ENCODE measurements at regions not wholly inside any gene's neighbourhood (a gene's known extent, or its start where the extent isn't known, plus 50 kb on each side); places are given as distances from the start of the nearest gene placed in this dataset.

DNA sequence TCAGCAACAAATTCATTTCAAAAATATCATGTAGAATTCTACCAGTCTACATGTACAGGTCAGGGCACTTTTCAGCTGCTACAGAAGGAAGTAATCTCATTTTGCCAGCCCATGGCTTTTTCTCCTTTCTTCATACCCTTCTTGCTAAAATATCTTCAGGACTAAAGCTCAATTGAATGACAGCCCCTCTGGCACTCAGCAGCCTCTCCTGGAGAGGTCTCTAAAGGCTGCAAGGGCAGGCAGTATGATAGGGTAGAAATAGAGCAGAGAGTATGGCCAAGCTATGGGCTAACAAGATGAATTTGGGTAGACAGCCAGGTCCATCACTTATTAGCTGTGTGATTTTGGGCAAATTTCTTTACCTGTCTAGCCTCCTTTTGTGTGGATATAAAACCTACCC, 224.6 kb upstream of the RPL34 start:
- Histone ChIP-seq H3K4me3 (no peak overlapping the region), H3K36me3 (no peaks in the 10 kb centered on the region), H3K4me1 (replicated peaks) (no peaks in the 10 kb centered on the region), H3K9me3 (no peaks in the 10 kb centered on the region), H3K27ac (no peak overlapping the region), H3K27me3 (replicated peaks; ENCODE audit: insufficient read depth) (no peaks in the 10 kb centered on the region)
- DNase-seq (ENCODE audit: low spot score), result no peak
- intact Hi-C loops (cut with DNase I), result no loop called here
- TF ChIP-seq POLR2AphosphoS5 (IDR thresholded peaks at IDR 0.05), result no peak
- TF ChIP-seq, protein P1, sequence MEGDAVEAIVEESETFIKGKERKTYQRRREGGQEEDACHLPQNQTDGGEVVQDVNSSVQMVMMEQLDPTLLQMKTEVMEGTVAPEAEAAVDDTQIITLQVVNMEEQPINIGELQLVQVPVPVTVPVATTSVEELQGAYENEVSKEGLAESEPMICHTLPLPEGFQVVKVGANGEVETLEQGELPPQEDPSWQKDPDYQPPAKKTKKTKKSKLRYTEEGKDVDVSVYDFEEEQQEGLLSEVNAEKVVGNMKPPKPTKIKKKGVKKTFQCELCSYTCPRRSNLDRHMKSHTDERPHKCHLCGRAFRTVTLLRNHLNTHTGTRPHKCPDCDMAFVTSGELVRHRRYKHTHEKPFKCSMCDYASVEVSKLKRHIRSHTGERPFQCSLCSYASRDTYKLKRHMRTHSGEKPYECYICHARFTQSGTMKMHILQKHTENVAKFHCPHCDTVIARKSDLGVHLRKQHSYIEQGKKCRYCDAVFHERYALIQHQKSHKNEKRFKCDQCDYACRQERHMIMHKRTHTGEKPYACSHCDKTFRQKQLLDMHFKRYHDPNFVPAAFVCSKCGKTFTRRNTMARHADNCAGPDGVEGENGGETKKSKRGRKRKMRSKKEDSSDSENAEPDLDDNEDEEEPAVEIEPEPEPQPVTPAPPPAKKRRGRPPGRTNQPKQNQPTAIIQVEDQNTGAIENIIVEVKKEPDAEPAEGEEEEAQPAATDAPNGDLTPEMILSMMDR (IDR thresholded peaks at IDR 0.05), result no peak
- no peak for TF ChIP-seq POLR2A (IDR thresholded peaks at IDR 0.05)

DNA sequence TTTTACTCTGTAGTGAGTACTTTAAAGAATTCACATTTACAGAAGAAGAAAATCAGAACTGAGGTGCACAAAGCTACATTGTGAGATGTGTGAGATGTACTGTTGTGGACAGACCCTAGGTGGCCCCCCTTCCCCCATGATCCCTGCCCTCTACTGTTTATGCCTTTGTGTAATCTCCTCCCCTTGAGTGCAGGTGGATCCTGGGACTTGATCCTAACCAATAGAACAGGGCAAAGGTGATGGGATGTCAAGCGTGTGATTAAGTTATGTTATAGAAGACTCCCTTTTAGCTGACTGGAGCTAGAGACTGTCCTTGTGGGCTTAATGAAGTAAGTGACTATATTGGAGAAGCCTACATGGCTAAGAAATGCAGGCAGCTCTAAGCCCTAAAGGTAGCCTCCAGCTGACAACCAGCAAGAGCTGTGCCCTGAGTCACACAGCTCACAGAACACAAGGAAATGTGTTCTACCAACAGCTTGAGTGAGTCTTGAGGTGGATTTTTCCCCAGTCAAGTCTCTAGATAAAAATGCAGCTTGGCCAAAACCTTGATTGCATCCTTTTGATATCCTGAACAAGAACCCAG, 225.2 kb upstream of the LEF1 start:
- WGBS, result 92% methylated on average over 1 of the region's 1 CpG

DNA sequence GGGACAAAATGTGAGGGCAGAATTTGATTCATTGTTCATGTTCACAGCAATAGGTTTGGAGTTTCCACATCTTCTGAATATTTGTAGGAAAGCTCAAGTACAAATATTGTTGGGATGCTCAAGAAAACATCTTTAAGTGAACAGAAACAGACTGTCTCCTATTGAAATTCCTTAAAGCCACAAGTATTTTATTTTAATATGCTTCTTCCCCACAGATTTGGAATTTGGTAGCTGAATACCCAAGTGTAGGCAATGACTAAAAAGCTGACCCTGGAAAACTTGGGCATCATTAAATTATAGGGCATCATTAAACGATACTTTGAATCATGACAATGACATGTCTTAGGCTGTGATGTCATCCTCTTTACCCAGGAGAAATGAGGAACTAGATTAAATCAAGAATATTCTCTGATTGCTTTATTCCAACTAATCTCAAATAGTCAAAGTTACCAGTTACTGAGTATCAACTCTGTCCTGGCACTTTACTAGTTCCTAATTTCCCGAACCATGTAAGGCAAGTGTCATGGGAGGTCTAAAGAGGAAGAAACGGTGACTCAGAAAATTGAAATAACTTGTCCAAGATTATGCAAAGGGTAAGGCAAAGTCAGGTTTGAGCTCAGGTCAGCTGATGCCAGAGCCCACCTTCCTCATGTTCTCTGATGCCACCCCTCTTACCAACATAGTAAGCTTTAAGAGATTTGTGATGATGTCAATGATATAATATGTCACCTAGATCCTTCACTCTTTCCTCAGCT, 223.1 kb upstream of the LEF1 start:
- Histone ChIP-seq H3K4me3 (no peak overlapping the region), H3K4me1 (replicated peaks) (no peaks in the 10 kb centered on the region), H3K36me3 (no peaks in the 10 kb centered on the region), H3K27ac (no peak overlapping the region), H3K9me3 (no peaks in the 10 kb centered on the region), H3K27me3 (replicated peaks; ENCODE audit: insufficient read depth) (no peaks in the 10 kb centered on the region)
- WGBS, result 90% methylated on average over 3 of the region's 3 CpGs
- TF ChIP-seq, protein P1 (IDR thresholded peaks at IDR 0.05), result no peak
- TF ChIP-seq POLR2A (IDR thresholded peaks at IDR 0.05), result no peak
- DNase-seq (ENCODE audit: low spot score), result no peak
- intact Hi-C loops (cut with DNase I), result no loop called here

More for the DNA sequence above, 225.2 kb upstream of the LEF1 start:
- Histone ChIP-seq H3K27me3 (replicated peaks; ENCODE audit: insufficient read depth) (no peaks in the 10 kb centered on the region), H3K36me3 (no peaks in the 10 kb centered on the region), H3K4me1 (replicated peaks) (no peaks in the 10 kb centered on the region), H3K27ac (no peak overlapping the region), H3K4me3 (no peak overlapping the region), H3K9me3 (no peaks in the 10 kb centered on the region)
- TF ChIP-seq POLR2A (IDR thresholded peaks at IDR 0.05) (no peak), POLR2AphosphoS5 (IDR thresholded peaks at IDR 0.05) (no peak)
- TF ChIP-seq, protein P1 (IDR thresholded peaks at IDR 0.05), result no peak
- DNase-seq (ENCODE audit: low spot score), result no peak
- intact Hi-C loops (cut with DNase I), result no loop called here

DNA sequence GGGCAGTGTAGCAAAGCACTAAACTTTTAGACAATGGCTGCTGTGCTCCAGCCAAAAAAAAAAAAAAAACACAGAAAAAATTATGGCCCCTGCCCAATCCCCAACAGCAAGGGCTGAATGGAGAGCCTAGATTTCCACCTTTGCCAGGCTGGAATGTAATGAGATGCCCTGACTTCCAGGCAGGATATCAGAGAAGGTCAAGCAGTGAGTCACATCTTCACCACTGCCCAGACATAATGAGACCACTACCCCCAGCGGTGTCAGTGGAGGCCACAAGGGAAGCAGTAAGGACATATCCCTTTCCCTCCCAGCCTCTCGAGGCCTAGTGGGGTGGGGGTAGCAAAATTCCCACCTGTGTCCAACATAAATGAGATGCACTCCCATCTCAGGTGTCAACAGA, 216.3 kb upstream of the LEF1 start:
- no peaks in the 10 kb centered on the region for H3K36me3 ChIP-seq
- H3K27ac ChIP-seq, result no peak overlapping the region
- H3K4me3 ChIP-seq, result no peak overlapping the region
- H3K9me3 ChIP-seq, result no peaks in the 10 kb centered on the region
- no peaks in the 10 kb centered on the region for H3K4me1 ChIP-seq (replicated peaks)
- no peak for DNase-seq (ENCODE audit: low spot score)
- 91% methylated on average over 2 of the region's 2 CpGs for WGBS
- intact Hi-C loops (cut with DNase I), result no loop called here
- no peaks in the 10 kb centered on the region for H3K27me3 ChIP-seq (replicated peaks; ENCODE audit: insufficient read depth)
- TF ChIP-seq POLR2AphosphoS5 (IDR thresholded peaks at IDR 0.05), result no peak
- TF ChIP-seq POLR2A (IDR thresholded peaks at IDR 0.05), result no peak
- TF ChIP-seq, protein P1 (IDR thresholded peaks at IDR 0.05), result no peak

DNA sequence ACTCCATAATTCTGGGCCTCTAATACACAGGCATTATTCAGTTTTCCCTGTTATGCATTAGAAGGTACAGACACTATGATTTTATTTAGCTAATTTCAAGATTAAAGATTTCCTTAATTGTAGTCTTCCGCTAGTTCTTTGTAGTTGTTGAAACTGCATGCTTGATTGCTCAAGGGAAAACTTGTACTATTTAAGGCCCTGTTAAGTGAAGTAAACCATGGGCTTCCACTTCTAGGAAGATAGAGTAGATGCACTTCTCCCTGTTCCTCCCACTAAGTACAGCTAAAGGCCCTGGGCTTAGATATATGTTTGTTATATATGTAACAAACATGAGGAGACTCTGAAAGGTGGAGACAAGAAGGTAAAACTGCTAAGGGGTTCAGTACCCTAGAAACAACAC, 215.8 kb upstream of the LEF1 start:
- no peaks in the 10 kb centered on the region for H3K9me3 ChIP-seq
- no peaks in the 10 kb centered on the region for H3K36me3 ChIP-seq
- WGBS, result 97% methylated on average over 1 of the region's 1 CpG
- H3K27ac ChIP-seq, result no peak overlapping the region
- no peak overlapping the region for H3K4me3 ChIP-seq
- DNase-seq (ENCODE audit: low spot score), result no peak
- TF ChIP-seq, protein P1 (IDR thresholded peaks at IDR 0.05), result no peak
- TF ChIP-seq POLR2AphosphoS5 (IDR thresholded peaks at IDR 0.05) (no peak), POLR2A (IDR thresholded peaks at IDR 0.05) (no peak)
- intact Hi-C loops (cut with DNase I), result no loop called here
- H3K27me3 ChIP-seq (replicated peaks; ENCODE audit: insufficient read depth), result no peaks in the 10 kb centered on the region
- no peaks in the 10 kb centered on the region for H3K4me1 ChIP-seq (replicated peaks)

Data from prostate gland (tissue), 2 donors.